SK-N-DZ (cell line): ENCODE measurements at regions not wholly inside any gene's neighbourhood (a gene's known extent, or its start where the extent isn't known, plus 50 kb on each side); places are given as distances from the start of the nearest gene placed in this dataset.

Experiments
- small RNA-seq, 2 experiments: library from RNA; depleted of rRNA; stranded (forward); fragments of <200 nt; gene quantifications; one replicate each; pipeline ENCODE3, GENCODE V24; 2014

Small RNA genes lying in the stretch of these regions (small RNA-seq; reads per million reads assigned to genes)
- 0 reads per million in 2 experiments for gene RNU6-1023P
